CD4-positive, alpha-beta T cell (primary cell): ENCODE measurements at regions not wholly inside any gene's neighbourhood (a gene's known extent, or its start where the extent isn't known, plus 50 kb on each side); places are given as distances from the start of the nearest gene placed in this dataset.

Experiments used
- ATAC-seq: fragments of 200-7000 bp; cut with Tn5 transposase; one replicate; pipeline ENCODE4 v1.10.0; 2022; ENCODE audit warnings: mild to moderate bottlenecking; ENCODE audit not compliant: poor library complexity
- CTCF ChIA-PET: fragments of 350-600 bp; sonication (Branson Sonifier 250); formaldehyde crosslinking; loops from one replicate; lab custom pipeline; 2021; ENCODE audit warnings: antibody characterized with exemption, inconsistent platforms; lab: Charles Lee
- POLR2A ChIA-PET: fragments of 350-600 bp; sonication (Branson Sonifier 250); formaldehyde crosslinking; loops from one replicate; lab custom pipeline; 2021; ENCODE audit warnings: antibody characterized with exemption, inconsistent platforms; lab: Charles Lee
- DNase-seq, 14 experiments: peaks; one replicate each; pipeline ENCODE4 v3.0.0-alpha.2; 2013 to 2020; ENCODE audit warnings: mixed read lengths in 2 of 14
- H3K27ac ChIP-seq, 2 donors: one replicate each; pipeline versions ENCODE4 v1.5.1 to v1.7.0; 2013; ENCODE audit warnings: low read length in 2 of 2, low read depth in 1 of 2, mild to moderate bottlenecking in 1 of 2
- H3K27me3 ChIP-seq, 2 experiments: 1 replicate in 1 of 2; 2 replicates in 1 of 2; pipeline versions ENCODE4 v1.6.1 to v1.7.0; 2013; ENCODE audit warnings: low read length in 2 of 2, control low read depth in 1 of 2, mild to moderate bottlenecking in 1 of 2, moderate library complexity in 1 of 2; ENCODE audit not compliant: insufficient read depth in 2 of 2, control insufficient read depth in 1 of 2
- H3K36me3 ChIP-seq: one replicate; pipeline ENCODE4 v1.6.1; 2013; ENCODE audit warnings: low read length, control low read depth; ENCODE audit not compliant: insufficient read depth
- H3K4me1 ChIP-seq: one replicate; pipeline ENCODE4 v1.6.1; 2013; ENCODE audit warnings: low read length, control low read depth; ENCODE audit not compliant: insufficient read depth
- H3K4me3 ChIP-seq: one replicate; pipeline ENCODE4 v1.5.1; 2013; ENCODE audit warnings: mild to moderate bottlenecking, low read length, moderate library complexity
- H3K9me3 ChIP-seq, 2 experiments: 1 replicate in 1 of 2; 2 replicates in 1 of 2; pipeline versions ENCODE4 v1.6.1 to v1.7.0; 2013; ENCODE audit warnings: low read length in 2 of 2, mild to moderate bottlenecking in 2 of 2, control low read depth in 1 of 2, moderate library complexity in 1 of 2; ENCODE audit not compliant: control insufficient read depth in 1 of 2, insufficient read depth in 1 of 2
- H3K27ac Mint-ChIP-seq: one replicate; pipeline ENCODE4 v1.8.0; 2020; ENCODE audit warnings: mixed read lengths
- H3K27me3 Mint-ChIP-seq: one replicate; pipeline ENCODE4 v1.8.0; 2021; ENCODE audit warnings: mixed read lengths
- H3K36me3 Mint-ChIP-seq: one replicate; pipeline ENCODE4 v1.8.0; 2021; ENCODE audit warnings: low read depth, mixed read lengths
- H3K4me1 Mint-ChIP-seq: one replicate; pipeline ENCODE4 v1.8.0; 2021; ENCODE audit warnings: low read depth, mixed read lengths
- H3K4me3 Mint-ChIP-seq: one replicate; pipeline ENCODE4 v1.8.0; 2020; ENCODE audit warnings: mild to moderate bottlenecking, mixed read lengths
- H3K9me3 Mint-ChIP-seq: one replicate; pipeline ENCODE4 v1.8.0; 2020; ENCODE audit warnings: mixed read lengths
- intact Hi-C, 2 experiments: fragments of 100-400 bp; cut with DNase I in 1 of 2; cut with micrococcal nuclease in 1 of 2; formaldehyde crosslinking; loops; one replicate each; pipeline versions ENCODE4 v1.15.1 to v1.9.0; 2023 to 2025; cut with DNase I, micrococcal nuclease
- TF ChIP-seq, protein P1 (sequence below): fragments of 200-600 bp; IDR thresholded peaks from one replicate; pipeline ENCODE4 v1.8.0; 2022; ENCODE audit warnings: antibody characterized with exemption, mild to moderate bottlenecking

DNA sequence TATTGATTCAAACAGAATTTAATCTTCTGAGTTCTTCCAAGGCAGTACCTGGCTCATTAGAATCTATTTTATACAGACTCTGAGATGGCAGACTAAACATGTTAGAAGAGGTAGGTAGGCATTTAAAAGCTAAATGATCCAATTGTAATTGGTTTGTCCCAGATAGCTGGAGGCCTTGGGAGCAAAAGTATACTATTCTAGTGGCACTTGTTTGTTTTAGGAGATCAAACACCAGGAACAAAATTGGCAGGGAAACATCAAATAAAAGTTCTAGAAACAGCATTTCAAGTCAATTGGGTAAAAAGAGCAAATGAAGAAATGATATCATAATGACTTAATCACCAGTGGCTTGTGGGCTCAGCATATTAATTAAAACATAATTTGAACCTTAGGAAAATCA is 521.4 kb downstream of the PRR16 start:
- Histone ChIP-seq H3K4me3 (no peak overlapping the region), H3K27ac (no peak overlapping the region), H3K9me3 (no peaks in the 10 kb centered on the region), H3K27me3 (no peaks in the 10 kb centered on the region), H3K4me1 (no peaks in the 10 kb centered on the region), H3K36me3 (no peaks in the 10 kb centered on the region)
- TF ChIP-seq, protein P1, sequence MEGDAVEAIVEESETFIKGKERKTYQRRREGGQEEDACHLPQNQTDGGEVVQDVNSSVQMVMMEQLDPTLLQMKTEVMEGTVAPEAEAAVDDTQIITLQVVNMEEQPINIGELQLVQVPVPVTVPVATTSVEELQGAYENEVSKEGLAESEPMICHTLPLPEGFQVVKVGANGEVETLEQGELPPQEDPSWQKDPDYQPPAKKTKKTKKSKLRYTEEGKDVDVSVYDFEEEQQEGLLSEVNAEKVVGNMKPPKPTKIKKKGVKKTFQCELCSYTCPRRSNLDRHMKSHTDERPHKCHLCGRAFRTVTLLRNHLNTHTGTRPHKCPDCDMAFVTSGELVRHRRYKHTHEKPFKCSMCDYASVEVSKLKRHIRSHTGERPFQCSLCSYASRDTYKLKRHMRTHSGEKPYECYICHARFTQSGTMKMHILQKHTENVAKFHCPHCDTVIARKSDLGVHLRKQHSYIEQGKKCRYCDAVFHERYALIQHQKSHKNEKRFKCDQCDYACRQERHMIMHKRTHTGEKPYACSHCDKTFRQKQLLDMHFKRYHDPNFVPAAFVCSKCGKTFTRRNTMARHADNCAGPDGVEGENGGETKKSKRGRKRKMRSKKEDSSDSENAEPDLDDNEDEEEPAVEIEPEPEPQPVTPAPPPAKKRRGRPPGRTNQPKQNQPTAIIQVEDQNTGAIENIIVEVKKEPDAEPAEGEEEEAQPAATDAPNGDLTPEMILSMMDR: no peak
- Mint-ChIP-seq H3K9me3 (peaks cover 2% of the 10 kb centered on the region), H3K4me3 (no peak overlapping the region), H3K27ac (no peak overlapping the region), H3K36me3 (no peaks in the 10 kb centered on the region), H3K27me3 (no peaks in the 10 kb centered on the region), H3K4me1 (no peaks in the 10 kb centered on the region)
- intact Hi-C loops: no loop called here
- POLR2A ChIA-PET: no interaction called here
- DNase-seq: no peak
- CTCF ChIA-PET: no interaction called here
- ATAC-seq: no peak

DNA sequence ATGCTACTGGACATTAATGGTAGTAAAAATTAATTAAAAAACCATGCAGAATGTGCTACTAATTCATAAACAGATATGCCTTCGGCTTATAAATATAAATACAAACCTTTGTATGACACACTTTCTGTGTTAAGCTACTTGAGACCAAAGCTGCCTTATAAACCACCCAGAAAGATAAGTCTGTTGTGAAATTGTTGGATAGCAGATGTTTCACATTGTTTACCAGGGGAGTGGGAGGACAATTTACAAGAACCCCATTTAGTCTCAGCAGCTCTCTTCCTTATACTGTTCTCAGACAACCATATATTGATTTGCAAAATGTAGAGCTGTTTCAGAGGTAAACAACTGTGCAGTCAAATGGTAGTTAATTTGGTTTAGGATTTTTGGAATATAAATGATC is 524.4 kb downstream of the PRR16 start:
- POLR2A ChIA-PET: no interaction called here
- no peaks in the 10 kb centered on the region for H3K36me3 ChIP-seq
- Mint-ChIP-seq H3K9me3 (peaks cover 2% of the 10 kb centered on the region), H3K4me1 (no peaks in the 10 kb centered on the region), H3K27me3 (no peaks in the 10 kb centered on the region), H3K27ac (no peak overlapping the region), H3K36me3 (no peaks in the 10 kb centered on the region), H3K4me3 (no peak overlapping the region)
- H3K27ac ChIP-seq: no peak overlapping the region
- no peak overlapping the region for H3K4me3 ChIP-seq
- CTCF ChIA-PET: no interaction called here
- H3K9me3 ChIP-seq: no peaks in the 10 kb centered on the region
- no peaks in the 10 kb centered on the region for H3K4me1 ChIP-seq
- DNase-seq (no peak), ATAC-seq (no peak)
- TF ChIP-seq, protein P1: no peak
- H3K27me3 ChIP-seq: no peaks in the 10 kb centered on the region
- intact Hi-C loops: no loop called here

DNA sequence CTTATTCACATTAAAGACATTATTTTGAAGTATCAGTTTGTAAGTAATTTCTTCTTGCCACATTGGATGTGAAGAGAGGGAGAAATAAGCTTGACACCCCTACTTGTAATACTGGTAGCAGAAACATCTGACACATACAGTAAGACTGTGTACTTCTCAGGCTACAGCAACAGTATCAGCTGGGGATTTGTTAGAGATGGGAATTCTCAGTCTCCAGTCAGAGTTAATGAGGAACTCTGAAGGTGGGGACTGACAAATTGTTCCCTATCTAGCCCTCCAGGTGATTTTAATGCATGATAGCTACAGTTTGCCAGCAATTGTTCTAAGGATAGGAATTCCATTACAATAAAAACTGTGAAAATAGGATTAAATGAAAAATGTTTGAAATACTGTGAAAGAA is 524.8 kb downstream of the PRR16 start:
- ChIA-PET POLR2A (no interaction called here), CTCF (no interaction called here)
- Histone ChIP-seq H3K36me3 (no peaks in the 10 kb centered on the region), H3K9me3 (no peaks in the 10 kb centered on the region), H3K27ac (no peak overlapping the region), H3K27me3 (no peaks in the 10 kb centered on the region), H3K4me3 (no peak overlapping the region), H3K4me1 (no peaks in the 10 kb centered on the region)
- Mint-ChIP-seq H3K4me3 (no peak overlapping the region), H3K9me3 (peaks cover 2% of the 10 kb centered on the region), H3K27me3 (no peaks in the 10 kb centered on the region), H3K27ac (no peak overlapping the region), H3K36me3 (no peaks in the 10 kb centered on the region), H3K4me1 (no peaks in the 10 kb centered on the region)
- intact Hi-C loops: no loop called here
- DNase-seq (no peak), ATAC-seq (no peak)
- TF ChIP-seq, protein P1: no peak
